ENCODE measurements at regions not wholly inside any gene's neighbourhood (a gene's known extent, or its start where the extent isn't known, plus 50 kb on each side); places are given as distances from the start of the nearest gene placed in this dataset.

- TF ChIP-seq IRF1 (CRISPR knock-in tag; IDR thresholded peaks at IDR 0.05) (no peak), ATF3 (CRISPR knock-in tag; conservative IDR thresholded peaks at IDR 0.05) (no peak), CTCF (IDR thresholded peaks at IDR 0.05) (no peak), ZNF423 (CRISPR knock-in tag; IDR thresholded peaks at IDR 0.05) (no peak), MAX (CRISPR knock-in tag; IDR thresholded peaks at IDR 0.05) (no peak), TP53 (CRISPR knock-in tag; IDR thresholded peaks at IDR 0.05) (no peak), KAT7 (CRISPR knock-in tag; IDR thresholded peaks at IDR 0.05; ENCODE audit: borderline replicate concordance) (no peak), GRHL2 (CRISPR knock-in tag; IDR thresholded peaks at IDR 0.05; ENCODE audit: insufficient replicate concordance, severe bottlenecking) (no peak), ATF2 (CRISPR knock-in tag; IDR thresholded peaks at IDR 0.05; ENCODE audit: borderline replicate concordance, low read depth) (no peak), FOXP1 (CRISPR knock-in tag; IDR thresholded peaks at IDR 0.05; ENCODE audit: borderline replicate concordance) (no peak), ZNF263 (CRISPR knock-in tag; IDR thresholded peaks at IDR 0.05; ENCODE audit: low read depth) (no peak), SP1 (CRISPR knock-in tag; conservative IDR thresholded peaks at IDR 0.05) (no peak), AFF4 (CRISPR knock-in tag; IDR thresholded peaks at IDR 0.05; ENCODE audit: borderline replicate concordance) (no peak)
Measured at GRCh38 chr7:45430397-45430796, 143.8 kb upstream of the ADCY1 start.

Data from WTC11 (cell line).